ENCODE measurements at regions not wholly inside any gene's neighbourhood (a gene's known extent, or its start where the extent isn't known, plus 50 kb on each side); places are given as distances from the start of the nearest gene placed in this dataset.
"Not testable (repeated sequence)": the region's sequence is repeated elsewhere in the genome, so short reads cannot be mapped to it uniquely, and the experiment has no call there.

DNA sequence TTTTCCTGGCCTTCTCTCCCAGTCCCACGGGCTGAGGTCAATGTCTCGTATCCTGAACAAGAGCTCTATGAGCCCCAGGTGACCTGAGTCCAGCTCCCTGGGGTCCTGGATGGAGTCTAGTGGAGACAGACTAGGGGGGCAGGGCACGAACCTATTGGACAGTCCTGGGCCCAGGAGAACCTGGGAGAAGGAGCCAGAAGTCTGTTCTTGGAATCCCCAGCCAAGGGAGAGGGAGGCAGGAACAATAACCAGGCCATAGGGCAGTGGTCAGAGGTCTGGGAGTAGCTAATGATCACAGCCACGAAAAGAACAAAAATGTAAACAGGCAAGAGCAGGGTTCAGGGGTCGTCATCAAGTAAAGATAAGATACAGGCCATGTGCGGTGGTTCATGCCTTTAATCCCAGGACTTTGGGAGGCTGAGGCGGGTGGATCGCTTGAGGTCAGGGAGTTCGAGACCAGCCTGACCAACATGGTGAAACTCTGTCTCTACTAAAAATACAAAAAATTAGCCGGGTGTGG is 60.8 kb downstream of the COPRS start:
- no peak overlapping the region for H3K4me3 ChIP-seq
- intact Hi-C loops (cut with DNase I): no loop called here
- no peaks in the 10 kb centered on the region for H3K9me3 ChIP-seq
- no peaks in the 10 kb centered on the region for H3K27me3 ChIP-seq
- TF ChIP-seq, protein P1, sequence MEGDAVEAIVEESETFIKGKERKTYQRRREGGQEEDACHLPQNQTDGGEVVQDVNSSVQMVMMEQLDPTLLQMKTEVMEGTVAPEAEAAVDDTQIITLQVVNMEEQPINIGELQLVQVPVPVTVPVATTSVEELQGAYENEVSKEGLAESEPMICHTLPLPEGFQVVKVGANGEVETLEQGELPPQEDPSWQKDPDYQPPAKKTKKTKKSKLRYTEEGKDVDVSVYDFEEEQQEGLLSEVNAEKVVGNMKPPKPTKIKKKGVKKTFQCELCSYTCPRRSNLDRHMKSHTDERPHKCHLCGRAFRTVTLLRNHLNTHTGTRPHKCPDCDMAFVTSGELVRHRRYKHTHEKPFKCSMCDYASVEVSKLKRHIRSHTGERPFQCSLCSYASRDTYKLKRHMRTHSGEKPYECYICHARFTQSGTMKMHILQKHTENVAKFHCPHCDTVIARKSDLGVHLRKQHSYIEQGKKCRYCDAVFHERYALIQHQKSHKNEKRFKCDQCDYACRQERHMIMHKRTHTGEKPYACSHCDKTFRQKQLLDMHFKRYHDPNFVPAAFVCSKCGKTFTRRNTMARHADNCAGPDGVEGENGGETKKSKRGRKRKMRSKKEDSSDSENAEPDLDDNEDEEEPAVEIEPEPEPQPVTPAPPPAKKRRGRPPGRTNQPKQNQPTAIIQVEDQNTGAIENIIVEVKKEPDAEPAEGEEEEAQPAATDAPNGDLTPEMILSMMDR (IDR thresholded peaks at IDR 0.05): no peak
- no peak overlapping the region for H3K9ac ChIP-seq (ENCODE audit: low read depth in 2 of 2, low read length in 2 of 2)
- no peaks in the 10 kb centered on the region for H3K36me3 ChIP-seq
- no peak overlapping the region for H3K27ac ChIP-seq
- H3K4me1 ChIP-seq: no peaks in the 10 kb centered on the region
- no peak for DNase-seq

DNA sequence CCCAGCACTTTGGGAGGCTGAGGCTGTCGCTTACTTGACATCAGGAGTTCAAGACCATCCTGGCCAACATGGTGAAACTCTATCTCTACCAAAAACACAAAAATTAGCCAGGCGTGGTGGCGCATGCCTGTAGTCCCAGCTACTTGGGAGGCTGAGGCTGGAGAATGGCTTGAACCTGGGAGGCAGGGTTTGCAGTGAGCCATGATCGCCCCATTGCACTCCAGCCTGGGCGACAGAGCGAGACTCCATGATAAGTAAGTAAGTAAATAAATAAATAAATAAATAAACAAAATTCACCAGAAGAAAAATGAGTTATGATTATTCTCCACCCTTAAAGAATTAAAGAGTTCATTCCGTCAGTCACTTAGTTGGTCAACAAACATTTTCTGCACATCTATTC is 63.1 kb downstream of the COPRS start:
- H3K9ac ChIP-seq (ENCODE audit: low read depth in 2 of 2, low read length in 2 of 2); H3K36me3 ChIP-seq; H3K27me3 ChIP-seq; H3K27ac ChIP-seq; H3K4me1 ChIP-seq; H3K4me3 ChIP-seq; H3K9me3 ChIP-seq; DNase-seq; intact Hi-C loops (cut with DNase I): not testable (repeated sequence)

DNA sequence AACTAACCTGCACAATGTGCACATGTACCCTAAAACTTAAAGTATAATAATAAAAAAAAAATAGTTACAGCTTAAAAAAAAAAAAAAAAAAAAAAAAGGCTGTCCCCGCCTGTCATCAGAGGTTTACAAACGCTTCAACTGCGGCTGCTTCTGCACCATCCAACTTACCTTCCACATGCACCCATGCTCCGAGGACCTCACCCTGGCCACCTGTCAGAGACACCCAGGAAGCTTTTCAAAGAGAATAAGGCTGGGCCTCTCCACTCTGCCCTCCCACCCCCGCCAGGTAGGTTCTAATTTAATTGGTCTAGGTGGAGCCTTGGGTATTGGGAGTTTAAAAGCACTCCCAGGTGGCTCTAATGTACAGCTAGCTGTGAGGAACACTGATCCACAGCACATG is 64.9 kb downstream of the COPRS start:
- DNase-seq: no peak
- no peak overlapping the region for H3K27ac ChIP-seq
- H3K27me3 ChIP-seq: no peaks in the 10 kb centered on the region
- H3K9ac ChIP-seq (ENCODE audit: low read depth in 2 of 2, low read length in 2 of 2): no peak overlapping the region
- H3K4me1 ChIP-seq: no peaks in the 10 kb centered on the region
- no peaks in the 10 kb centered on the region for H3K36me3 ChIP-seq
- H3K4me3 ChIP-seq: no peak overlapping the region
- intact Hi-C loops (cut with DNase I): no loop called here
- H3K9me3 ChIP-seq: no peaks in the 10 kb centered on the region
- TF ChIP-seq, protein P1 (IDR thresholded peaks at IDR 0.05): no peak

DNA sequence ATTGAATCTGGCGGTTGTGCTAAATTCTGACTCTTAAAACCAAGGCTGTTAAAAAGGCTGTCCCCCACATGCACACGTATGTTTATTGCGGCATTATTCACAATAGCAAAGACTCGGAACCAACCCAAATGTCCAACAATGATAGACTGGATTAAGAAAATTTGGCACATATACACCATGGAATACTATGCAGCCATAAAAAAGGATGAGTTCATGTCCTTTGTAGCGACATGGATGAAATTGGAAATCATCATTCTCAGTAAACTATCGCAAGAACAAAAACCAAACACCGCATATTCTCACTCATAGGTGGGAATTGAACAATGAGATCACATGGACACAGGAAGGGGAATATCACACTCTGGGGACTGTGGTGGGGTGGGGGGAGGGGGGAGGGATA is 65.4 kb downstream of the COPRS start:
- DNase-seq; H3K27ac ChIP-seq; H3K36me3 ChIP-seq; H3K4me3 ChIP-seq; H3K9me3 ChIP-seq; H3K27me3 ChIP-seq; H3K4me1 ChIP-seq; H3K9ac ChIP-seq (ENCODE audit: low read depth in 2 of 2, low read length in 2 of 2); intact Hi-C loops (cut with DNase I): not testable (repeated sequence)

DNA sequence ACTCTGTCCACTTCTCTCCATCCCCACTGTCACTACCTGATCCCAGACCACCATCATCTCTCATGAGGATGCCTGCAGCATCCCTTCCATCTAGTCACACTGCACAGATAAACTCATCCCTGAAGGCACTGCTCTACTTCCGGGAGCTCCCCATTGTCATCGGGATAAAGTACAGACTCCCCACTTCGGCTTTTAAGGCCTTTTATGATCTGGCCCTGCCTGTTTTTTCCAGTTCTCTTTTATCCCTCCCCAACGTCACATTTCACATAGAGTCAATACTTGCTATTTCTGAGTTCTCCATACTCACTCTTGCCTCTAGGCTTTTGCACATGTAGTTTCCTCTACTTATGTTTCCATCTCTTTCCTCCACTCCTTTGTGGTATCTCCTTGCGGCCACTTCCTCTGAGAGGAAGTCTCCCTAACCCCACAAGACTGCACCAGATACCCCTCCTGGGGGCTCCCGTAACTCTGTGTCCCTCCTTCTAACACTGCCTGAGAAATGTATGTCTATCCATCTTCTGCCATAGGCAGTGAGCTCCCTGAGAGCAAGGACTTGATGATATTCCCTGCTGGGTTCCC is 66.9 kb downstream of the COPRS start:
- intact Hi-C loops (cut with DNase I): no loop called here
- no peaks in the 10 kb centered on the region for H3K9me3 ChIP-seq
- no peaks in the 10 kb centered on the region for H3K27me3 ChIP-seq
- no peak overlapping the region for H3K27ac ChIP-seq
- no peak overlapping the region for H3K9ac ChIP-seq (ENCODE audit: low read depth in 2 of 2, low read length in 2 of 2)
- TF ChIP-seq, protein P1 (IDR thresholded peaks at IDR 0.05): no peak
- DNase-seq: no peak
- H3K4me1 ChIP-seq: no peaks in the 10 kb centered on the region
- no peaks in the 10 kb centered on the region for H3K36me3 ChIP-seq
- no peak overlapping the region for H3K4me3 ChIP-seq

DNA sequence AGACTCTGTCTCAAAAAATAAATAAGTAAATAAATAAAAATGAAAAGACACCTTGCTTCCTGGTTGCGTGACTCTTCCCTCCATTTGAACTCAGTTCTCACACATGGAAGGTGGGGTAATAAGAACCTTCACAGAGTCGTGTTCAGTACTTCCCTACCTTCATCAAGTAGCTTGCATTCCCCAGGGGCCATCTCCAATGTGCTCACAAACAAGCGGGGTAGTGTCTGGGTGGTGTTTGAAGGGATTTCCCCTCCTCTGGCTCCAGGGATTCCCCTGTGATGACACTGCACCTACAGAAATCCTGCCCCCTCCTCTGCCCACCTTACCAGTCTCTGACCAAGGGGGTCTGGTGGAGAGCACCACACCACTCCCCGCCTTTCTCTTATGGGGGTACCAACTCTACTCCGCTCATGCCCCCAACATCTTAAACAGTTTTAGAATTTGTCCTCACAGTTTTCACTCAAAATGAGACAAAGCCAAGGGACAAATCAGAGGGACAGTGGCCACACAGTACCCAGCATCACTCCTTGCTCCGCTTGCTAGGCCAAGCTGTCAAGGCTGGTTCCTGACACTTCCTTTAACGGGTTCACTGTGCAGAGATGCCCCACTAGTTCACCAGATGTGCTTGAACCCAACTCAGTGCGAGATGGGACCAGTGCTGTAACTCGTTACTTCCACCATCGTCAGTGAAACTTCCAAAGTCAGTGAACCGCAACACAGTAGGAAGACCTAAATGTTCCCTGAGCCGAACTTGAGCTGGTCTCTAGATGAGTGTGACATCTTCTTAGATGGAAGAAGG is 69.1 kb downstream of the COPRS start:
- H3K36me3 ChIP-seq: no peaks in the 10 kb centered on the region
- H3K27ac ChIP-seq: no peak overlapping the region
- no peak overlapping the region for H3K9ac ChIP-seq (ENCODE audit: low read depth in 2 of 2, low read length in 2 of 2)
- no peaks in the 10 kb centered on the region for H3K27me3 ChIP-seq
- no peaks in the 10 kb centered on the region for H3K9me3 ChIP-seq
- intact Hi-C loops (cut with DNase I): no loop called here
- no peaks in the 10 kb centered on the region for H3K4me1 ChIP-seq
- H3K4me3 ChIP-seq: no peak overlapping the region
- DNase-seq: no peak
- TF ChIP-seq, protein P1 (IDR thresholded peaks at IDR 0.05): no peak

Measured in colonic mucosa (tissue), 4 donors.